HG03378 (cell line): ENCODE measurements at regions not wholly inside any gene's neighbourhood (a gene's known extent, or its start where the extent isn't known, plus 50 kb on each side); places are given as distances from the start of the nearest gene placed in this dataset.
A peak's percentile ranks its signal among the peaks of the same experiment; 100 is the strongest.

Source experiments
- ATAC-seq: cut with Tn5 transposase; IDR thresholded peaks from one replicate; pipeline ENCODE4 v1.9.1; 2021; ENCODE audit warnings: mild to moderate bottlenecking, moderate library complexity; ENCODE audit not compliant: unreplicated experiment

DNA sequence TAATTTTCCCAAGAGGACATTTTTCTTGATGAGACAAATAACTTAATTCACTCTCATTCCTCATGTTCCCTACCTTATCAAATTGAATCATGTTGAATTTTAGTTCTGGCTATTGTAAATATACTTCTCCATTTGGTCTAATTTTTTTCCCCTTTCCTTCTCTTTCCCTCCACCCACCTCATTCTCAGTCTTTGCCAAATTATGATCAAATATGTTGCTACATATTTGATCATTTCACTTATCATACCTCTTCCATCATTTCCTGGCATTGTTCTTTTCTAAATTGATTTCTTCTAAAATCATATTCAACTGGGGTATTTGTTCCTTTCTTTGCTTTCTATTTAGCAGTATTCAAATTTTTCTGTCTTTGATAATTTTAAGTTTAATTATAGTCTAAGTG lies 52.3 kb downstream of the HDGFL1 start:
- no peak for ATAC-seq

DNA sequence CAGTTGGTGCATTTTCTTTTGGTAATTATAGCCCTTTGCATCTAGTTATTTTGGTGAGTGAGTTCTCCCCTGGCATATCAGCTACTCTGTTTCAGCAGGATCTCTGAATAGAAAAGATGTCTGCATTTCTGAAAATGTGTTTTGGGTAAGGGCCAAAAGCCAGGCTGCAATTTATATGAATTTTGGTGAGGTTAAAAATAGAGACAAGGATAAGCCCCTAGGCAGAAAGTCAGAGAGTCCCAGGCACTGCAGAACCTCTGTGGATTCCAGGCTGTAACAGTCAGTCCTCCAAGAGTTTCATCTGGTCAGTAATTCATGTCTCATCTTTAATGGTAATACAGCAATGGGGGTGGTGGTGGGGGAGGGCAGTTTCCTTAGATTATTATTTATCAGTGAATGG lies 53.0 kb downstream of the HDGFL1 start:
- ATAC-seq = no peak

GRCh38 chr6:22622813-22623212 lies 53.4 kb downstream of the HDGFL1 start:
- ATAC-seq = no peak

DNA sequence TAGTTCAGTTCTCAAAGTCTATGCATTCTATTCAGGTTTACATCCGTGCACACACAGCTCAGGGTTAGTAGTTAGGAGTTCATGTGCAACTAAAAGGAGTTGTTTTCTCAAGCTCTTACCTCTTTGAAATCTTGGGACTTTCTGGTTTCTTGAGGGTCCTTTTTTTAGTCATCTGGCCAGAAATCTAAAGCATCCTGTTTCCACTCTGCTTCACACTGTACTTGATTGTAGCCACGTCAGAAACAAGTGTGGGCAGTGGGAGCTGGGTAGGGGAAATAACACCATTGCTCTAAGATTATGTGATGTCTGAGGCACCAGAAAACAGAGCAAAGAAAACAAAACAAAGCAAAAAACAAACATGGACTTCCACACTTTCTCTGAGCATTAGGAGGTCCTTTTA lies 58.3 kb downstream of the HDGFL1 start:
- ATAC-seq = no peak

GRCh38 chr6:22631091-22631490 lies 61.7 kb downstream of the HDGFL1 start:
- ATAC-seq = no peak

DNA sequence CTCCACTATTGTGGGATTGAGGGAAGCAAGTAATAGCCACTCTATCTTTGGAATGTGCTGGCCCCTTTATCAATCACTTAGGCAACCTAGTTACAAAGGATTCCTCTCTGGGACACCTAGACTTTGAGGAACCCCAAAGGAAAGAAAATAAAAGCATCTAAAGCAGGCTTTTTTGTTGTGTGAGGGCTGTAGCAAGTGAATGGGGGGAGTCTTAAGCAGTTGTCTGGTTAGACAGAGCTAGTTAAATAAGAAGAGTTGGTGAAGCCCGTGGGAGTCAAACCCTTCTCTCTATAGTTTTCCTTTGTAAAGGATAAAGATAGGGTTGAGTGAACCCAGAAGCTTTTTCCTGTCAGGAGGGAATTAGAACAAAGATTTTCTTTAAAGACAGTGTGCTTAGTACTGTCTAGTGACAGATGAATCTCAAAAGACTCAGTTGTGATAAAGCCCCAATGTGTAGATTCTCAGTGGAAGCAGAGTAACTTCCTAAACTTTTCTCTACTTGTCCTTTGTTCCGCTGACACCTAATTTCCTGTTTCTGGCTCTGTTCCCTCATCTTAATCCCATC lies 63.3 kb downstream of the HDGFL1 start:
- no peak for ATAC-seq

- ATAC-seq = no peak
Measured at GRCh38 chr6:22636452-22636851, 67.1 kb downstream of the HDGFL1 start.

DNA sequence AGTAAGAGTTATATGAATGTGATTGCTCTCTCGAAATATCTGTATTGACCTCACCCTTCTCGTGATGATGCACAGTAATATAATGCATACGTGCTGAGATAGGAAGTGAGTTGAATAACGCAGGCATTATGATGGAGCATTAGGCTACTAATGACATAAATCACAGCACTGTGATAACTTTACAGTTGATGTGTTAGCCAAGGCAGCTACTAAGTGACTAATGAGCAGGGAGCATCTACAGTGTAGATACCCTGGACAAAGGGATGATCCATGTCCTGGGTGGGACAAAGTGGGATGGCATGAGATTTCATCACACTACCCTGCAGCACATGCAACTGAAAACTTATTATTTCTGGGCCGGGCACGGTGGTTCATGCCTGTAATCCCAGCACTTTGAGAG lies 68.4 kb downstream of the HDGFL1 start:
- ATAC-seq = no peak

- no peak for ATAC-seq
Measured at GRCh38 chr6:22638320-22638719, 69.0 kb downstream of the HDGFL1 start.

DNA sequence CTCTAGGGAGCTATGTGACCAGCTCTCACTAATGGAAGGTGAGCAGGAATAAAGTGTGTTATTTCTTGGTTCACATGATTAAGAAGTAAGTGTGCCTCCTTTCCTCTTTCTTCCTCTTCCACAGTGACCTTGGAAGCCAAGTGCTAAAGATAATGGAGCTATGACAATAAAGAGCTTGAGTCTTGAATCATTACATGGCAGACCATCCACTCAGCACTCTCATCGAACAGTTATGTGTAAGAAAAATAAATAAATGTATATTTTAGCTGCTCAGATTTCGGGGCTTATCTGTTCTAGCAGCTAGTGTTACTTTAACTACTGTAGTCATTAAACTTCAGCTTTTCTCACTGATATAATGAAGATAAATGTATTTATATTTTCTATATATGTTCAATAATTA lies 72.9 kb downstream of the HDGFL1 start:
- ATAC-seq = no peak

- ATAC-seq = no peak
Measured at GRCh38 chr6:22643780-22644179, 74.4 kb downstream of the HDGFL1 start.

GRCh38 chr6:22647719-22648118 lies 78.4 kb downstream of the HDGFL1 start:
- no peak for ATAC-seq

DNA sequence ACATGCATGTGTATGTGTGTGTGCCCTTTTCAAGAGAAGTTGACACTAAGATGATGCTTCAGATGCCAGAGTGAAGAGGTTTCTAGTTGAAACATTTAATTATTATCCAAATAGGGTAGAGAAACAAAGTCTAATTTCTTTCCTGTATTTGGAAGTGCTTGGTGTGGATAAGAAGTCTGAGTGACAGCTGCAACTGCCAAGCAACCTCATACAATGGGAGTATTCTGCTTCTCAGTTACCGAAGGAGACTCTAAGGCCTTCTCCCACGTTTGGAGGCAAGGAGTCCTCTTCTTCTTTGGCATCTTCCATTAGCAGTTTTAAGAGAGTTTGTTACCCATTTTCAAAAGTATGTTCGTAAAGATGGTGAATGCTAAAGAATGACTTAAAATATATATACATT lies 82.4 kb downstream of the HDGFL1 start:
- ATAC-seq = no peak

- no peak for ATAC-seq
Measured at GRCh38 chr6:22653980-22654610, 84.7 kb downstream of the HDGFL1 start.

DNA sequence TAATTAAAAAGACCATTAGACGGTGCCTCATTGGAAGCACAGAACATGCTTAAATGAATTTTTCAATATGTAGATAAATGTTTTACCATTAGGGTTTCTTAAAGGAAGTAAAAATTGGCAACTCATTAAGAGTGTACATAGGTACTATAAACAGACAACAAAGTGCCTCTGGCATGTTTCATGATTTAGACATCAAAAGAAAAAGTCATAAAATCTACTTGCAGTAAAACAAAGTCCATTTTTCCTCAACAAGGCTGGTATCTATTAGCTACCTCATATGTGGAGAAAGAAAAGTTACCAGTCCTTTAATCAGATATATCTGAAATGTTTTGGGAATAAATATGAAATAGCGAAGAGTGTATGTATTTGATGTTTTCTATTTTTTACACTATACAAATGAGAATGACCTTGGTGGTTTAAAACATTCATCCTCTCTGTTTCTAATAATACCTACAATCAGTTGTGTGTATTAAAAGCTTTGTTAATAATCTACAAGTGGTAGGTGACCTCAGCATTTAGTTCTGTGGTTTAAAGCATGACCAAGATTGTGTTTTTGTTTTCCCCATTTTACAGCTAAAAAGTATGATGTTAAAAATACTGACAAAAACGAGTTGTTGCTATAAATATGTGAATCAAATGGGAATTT lies 87.5 kb downstream of the HDGFL1 start:
- ATAC-seq = peak; percentile 81

DNA sequence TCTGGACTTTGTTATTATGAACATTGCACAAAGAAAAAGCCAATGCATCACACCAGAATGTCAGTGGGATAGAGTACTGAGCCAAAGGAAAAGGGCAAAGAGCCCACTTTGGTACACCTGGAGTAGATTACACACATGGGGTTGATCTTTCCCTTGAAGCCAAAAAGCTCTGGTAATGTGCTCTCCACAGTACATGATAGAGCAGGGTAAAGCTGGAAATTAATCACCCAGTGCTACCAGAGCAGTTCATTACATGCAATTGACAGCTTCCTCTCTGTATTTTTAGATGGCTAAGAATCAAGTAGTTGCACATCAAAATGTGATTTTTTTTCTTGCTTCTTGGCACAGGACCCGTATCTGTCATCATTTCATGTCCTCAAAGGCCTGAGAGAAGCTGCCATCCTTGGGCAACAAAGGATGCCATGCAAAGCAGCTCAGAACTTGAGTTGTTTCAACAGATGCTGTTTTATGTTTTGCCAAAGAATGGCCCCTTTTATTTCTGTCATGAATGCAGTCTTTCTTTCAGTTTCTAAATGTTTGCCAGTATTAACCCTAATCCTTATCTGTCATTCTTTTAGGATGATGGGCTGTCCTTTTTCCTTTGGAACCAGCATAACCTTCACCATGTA lies 88.1 kb downstream of the HDGFL1 start:
- ATAC-seq = peak; percentile 27

DNA sequence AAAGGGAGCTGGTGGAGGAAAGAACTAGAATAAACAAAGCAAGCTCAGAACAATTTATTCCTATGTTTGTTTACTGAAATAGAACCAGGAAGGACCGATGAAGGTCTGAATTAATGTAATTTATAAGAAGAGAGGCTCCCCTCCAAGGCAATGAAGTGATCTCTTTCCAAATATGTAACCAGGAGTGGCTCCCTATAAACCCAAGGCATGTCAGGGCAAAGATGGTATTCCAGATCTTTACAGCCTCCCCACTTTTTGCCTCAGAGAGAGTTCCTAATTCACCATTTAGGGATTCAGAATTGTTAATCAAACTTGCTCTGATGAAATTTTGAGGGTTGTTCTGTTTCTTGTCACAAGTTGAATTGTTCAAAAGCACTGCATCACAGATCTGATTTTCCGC lies 88.8 kb downstream of the HDGFL1 start:
- no peak for ATAC-seq

GRCh38 chr6:22658934-22659333 lies 89.6 kb downstream of the HDGFL1 start:
- ATAC-seq = no peak

GRCh38 chr6:22664968-22665367 lies 95.6 kb downstream of the HDGFL1 start:
- ATAC-seq = no peak

DNA sequence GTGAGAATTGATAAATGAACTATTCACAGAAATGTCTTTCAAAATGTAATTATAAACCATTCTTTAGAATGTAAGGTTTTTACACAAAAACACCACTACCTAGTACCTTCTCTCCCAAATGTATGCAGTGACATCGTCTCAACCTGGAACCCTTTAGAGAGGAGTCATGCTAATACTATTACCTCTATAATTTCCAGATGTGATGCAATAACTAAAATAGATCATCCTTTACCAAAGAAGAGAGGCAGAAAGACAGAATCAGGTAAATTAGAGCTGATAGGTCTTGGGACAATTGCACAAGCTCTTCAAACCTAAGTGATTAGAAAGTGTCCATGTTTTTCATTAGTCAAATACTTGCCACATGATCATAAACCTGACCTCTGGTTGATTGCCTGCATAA lies 96.7 kb downstream of the HDGFL1 start:
- ATAC-seq = no peak

- ATAC-seq = no peak
Measured at GRCh38 chr6:22666586-22666985, 97.2 kb downstream of the HDGFL1 start.

- no peak for ATAC-seq
Measured at GRCh38 chr6:22667855-22668254, 98.5 kb downstream of the HDGFL1 start.
